DND-41 (cell line): ENCODE measurements at regions not wholly inside any gene's neighbourhood (a gene's known extent, or its start where the extent isn't known, plus 50 kb on each side); places are given as distances from the start of the nearest gene placed in this dataset.

Experiments used
- EZH2 ChIP-seq: IDR thresholded peaks from 3 replicates; pipeline ENCODE4 v1.6.1; 2012; ENCODE audit warnings: borderline replicate concordance, low read depth, mild to moderate bottlenecking, moderate library complexity, low read length, inconsistent platforms; ENCODE audit not compliant: severe bottlenecking
- TF ChIP-seq, protein P1 (sequence below): IDR thresholded peaks from 2 replicates; pipeline ENCODE4 v1.5.1; 2012; ENCODE audit warnings: borderline replicate concordance, low read length, moderate library complexity, mild to moderate bottlenecking; ENCODE audit not compliant: poor library complexity, severe bottlenecking; ENCODE audit errors: extremely low read depth

DNA sequence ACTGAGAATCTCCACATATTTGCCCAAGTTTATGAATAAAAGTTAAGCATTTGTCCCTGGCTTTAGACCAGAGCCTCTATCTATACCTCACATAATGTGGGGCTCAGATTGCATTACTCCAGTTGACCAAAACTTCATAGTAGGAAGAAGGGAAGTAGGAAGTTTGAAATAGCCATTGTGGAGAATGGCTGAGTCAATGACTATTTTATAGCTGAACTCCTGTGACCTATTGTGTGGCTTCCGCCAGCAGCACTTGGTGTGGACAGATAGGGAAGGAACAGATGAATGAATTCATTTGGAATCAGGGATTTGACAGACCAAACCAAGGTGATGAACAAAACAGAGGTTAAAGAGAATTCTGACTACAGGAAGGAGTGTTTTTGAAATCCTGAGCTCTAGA is 92.9 kb upstream of the LPAR1 start:
- TF ChIP-seq, protein P1, sequence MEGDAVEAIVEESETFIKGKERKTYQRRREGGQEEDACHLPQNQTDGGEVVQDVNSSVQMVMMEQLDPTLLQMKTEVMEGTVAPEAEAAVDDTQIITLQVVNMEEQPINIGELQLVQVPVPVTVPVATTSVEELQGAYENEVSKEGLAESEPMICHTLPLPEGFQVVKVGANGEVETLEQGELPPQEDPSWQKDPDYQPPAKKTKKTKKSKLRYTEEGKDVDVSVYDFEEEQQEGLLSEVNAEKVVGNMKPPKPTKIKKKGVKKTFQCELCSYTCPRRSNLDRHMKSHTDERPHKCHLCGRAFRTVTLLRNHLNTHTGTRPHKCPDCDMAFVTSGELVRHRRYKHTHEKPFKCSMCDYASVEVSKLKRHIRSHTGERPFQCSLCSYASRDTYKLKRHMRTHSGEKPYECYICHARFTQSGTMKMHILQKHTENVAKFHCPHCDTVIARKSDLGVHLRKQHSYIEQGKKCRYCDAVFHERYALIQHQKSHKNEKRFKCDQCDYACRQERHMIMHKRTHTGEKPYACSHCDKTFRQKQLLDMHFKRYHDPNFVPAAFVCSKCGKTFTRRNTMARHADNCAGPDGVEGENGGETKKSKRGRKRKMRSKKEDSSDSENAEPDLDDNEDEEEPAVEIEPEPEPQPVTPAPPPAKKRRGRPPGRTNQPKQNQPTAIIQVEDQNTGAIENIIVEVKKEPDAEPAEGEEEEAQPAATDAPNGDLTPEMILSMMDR: no peak
- TF ChIP-seq EZH2: no peak
